ENCODE measurements at regions not wholly inside any gene's neighbourhood (a gene's known extent, or its start where the extent isn't known, plus 50 kb on each side); places are given as distances from the start of the nearest gene placed in this dataset.

DNA sequence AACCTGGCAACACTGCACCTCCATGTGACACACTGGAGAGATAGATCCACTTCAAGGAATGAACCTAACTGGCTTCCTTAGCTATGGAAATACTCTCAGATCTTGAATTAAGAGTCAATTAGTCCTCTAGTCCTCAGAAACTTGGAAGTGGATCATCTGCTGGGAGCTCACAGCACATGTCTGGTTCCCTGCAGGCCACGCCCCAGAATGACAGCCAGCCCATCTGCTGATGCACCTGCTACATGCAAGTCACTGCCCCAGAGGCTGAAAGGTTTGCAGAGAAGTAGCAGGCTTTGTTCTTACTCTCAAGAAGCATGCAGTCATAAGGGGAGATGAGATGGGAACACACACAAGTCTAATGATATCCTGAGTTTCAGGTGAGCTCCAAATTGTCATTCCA is 275.9 kb downstream of the SKAP2 start:
- H3K9ac ChIP-seq (ENCODE audit: low read depth, low read length) = no peak overlapping the region
- H2AFZ ChIP-seq (replicated peaks; ENCODE audit: low read length, poor library complexity) = no peak overlapping the region
- ATAC-seq (ENCODE audit: low read depth) (no peak), DNase-seq (no peak)
- no peaks in the 10 kb centered on the region for H3K79me1 ChIP-seq (ENCODE audit: low read depth in 1 of 2, low read length in 2 of 2)
- intact Hi-C loops (cut with micrococcal nuclease) (no loop called here), dilution Hi-C loops (cut with HindIII; ENCODE audit: low sequenced_read_pairs, unreplicated experiment) (no loop called here), in situ Hi-C loops (cut with MboI; ENCODE audit: low sequenced_read_pairs) (no loop called here)
- H4K91ac ChIP-seq (ENCODE audit: insufficient read depth, low read depth, low read length) = no peak overlapping the region
- H2BK20ac ChIP-seq (ENCODE audit: low read depth, low read length) = no peak overlapping the region
- H3K4me2 ChIP-seq (ENCODE audit: low read depth, low read length) = no peak overlapping the region
- H4K8ac ChIP-seq (ENCODE audit: low read depth in 2 of 2, low read length in 2 of 2) = no peak overlapping the region
- H3K23ac ChIP-seq (ENCODE audit: low read depth, low read length) = no peak overlapping the region
- H2BK5ac ChIP-seq (ENCODE audit: low read depth, low read length, poor library complexity, severe bottlenecking) = no peak overlapping the region
- H3K27me3 ChIP-seq (ENCODE audit: control insufficient read depth, insufficient read depth, low read length) = no peaks in the 10 kb centered on the region; the same call in 1 of the 2 replicates
- no peak overlapping the region for H3K4me3 ChIP-seq (ENCODE audit: insufficient read depth, low read depth, low read length)
- no peak overlapping the region for H2BK120ac ChIP-seq (ENCODE audit: low read depth, low read length)
- POLR2A ChIA-PET (ENCODE audit: unreplicated experiment) = no interaction called here
- H4K20me1 ChIP-seq (ENCODE audit: insufficient read depth, low read length) = no peaks in the 10 kb centered on the region
- no peaks in the 10 kb centered on the region for H3K9me1 ChIP-seq (ENCODE audit: insufficient read depth, low read length)
- H3K4ac ChIP-seq (ENCODE audit: low read depth, low read length) = no peak overlapping the region
- no peak overlapping the region for H2AK9ac ChIP-seq (replicated peaks; ENCODE audit: low read depth, low read length, poor library complexity)
- no CpG with 5 or more reads among the region's 1 CpG for WGBS, 2 experiments (ENCODE audit: extremely low coverage in 2 of 2, insufficient read length in 1 of 2)
- H3K18ac ChIP-seq (ENCODE audit: low read depth, low read length) = no peak overlapping the region
- H4K5ac ChIP-seq (ENCODE audit: low read depth, low read length) = no peak overlapping the region
- no peaks in the 10 kb centered on the region for H3K4me1 ChIP-seq (ENCODE audit: control insufficient read depth, insufficient read depth, low read length)
- H3K36me3 ChIP-seq (ENCODE audit: control insufficient read depth, insufficient read depth, low read length) = no peaks in the 10 kb centered on the region
- no TSS peak for BruUV-seq (replicated peaks)
- H3K27ac ChIP-seq (ENCODE audit: insufficient read depth, low read length) = no peak overlapping the region
- no peak overlapping the region for H3K14ac ChIP-seq (replicated peaks; ENCODE audit: low read depth, low read length)
- CTCF ChIA-PET = no interaction called here
- H3K9me3 ChIP-seq (ENCODE audit: control insufficient read depth, insufficient read depth, low read length) = no peaks in the 10 kb centered on the region
- no peak overlapping the region for H3K56ac ChIP-seq (ENCODE audit: extremely low read depth, insufficient read depth, low read length)
- H2AK5ac ChIP-seq (ENCODE audit: low read depth, low read length) = no peak overlapping the region
- TF ChIP-seq MAFK (IDR thresholded peaks at IDR 0.05; ENCODE audit: low read depth, low read length) = no peak
- TF ChIP-seq CTCF (conservative IDR thresholded peaks at IDR 0.05; ENCODE audit: low read depth, low read length) = no peak
- TF ChIP-seq ELK1 (IDR thresholded peaks at IDR 0.05; ENCODE audit: borderline replicate concordance, low read depth, low read length) = no peak
- no peak for TF ChIP-seq FOS (IDR thresholded peaks at IDR 0.05; ENCODE audit: low read depth, low read length)
- no peak for TF ChIP-seq RAD21 (IDR thresholded peaks at IDR 0.05; ENCODE audit: low read length)
- no peak for TF ChIP-seq POLR2A (IDR thresholded peaks at IDR 0.05; ENCODE audit: low read depth, low read length)
- TF ChIP-seq, protein P1, sequence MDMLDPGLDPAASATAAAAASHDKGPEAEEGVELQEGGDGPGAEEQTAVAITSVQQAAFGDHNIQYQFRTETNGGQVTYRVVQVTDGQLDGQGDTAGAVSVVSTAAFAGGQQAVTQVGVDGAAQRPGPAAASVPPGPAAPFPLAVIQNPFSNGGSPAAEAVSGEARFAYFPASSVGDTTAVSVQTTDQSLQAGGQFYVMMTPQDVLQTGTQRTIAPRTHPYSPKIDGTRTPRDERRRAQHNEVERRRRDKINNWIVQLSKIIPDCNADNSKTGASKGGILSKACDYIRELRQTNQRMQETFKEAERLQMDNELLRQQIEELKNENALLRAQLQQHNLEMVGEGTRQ (IDR thresholded peaks at IDR 0.05; ENCODE audit: low read depth, low read length) = no peak
- TF ChIP-seq CEBPB (IDR thresholded peaks at IDR 0.05; ENCODE audit: low read depth, low read length) = no peak
- no peak for TF ChIP-seq RCOR1 (IDR thresholded peaks at IDR 0.05; ENCODE audit: insufficient replicate concordance, low read length)
- TF ChIP-seq NFE2L2 (IDR thresholded peaks at IDR 0.05; ENCODE audit: low read depth, low read length) = no peak
- TF ChIP-seq SMC3 (IDR thresholded peaks at IDR 0.05; ENCODE audit: low read depth, low read length) = no peak
- TF ChIP-seq MXI1 (IDR thresholded peaks at IDR 0.05; ENCODE audit: borderline replicate concordance, low read depth, low read length) = no peak
- TF ChIP-seq BHLHE40 (IDR thresholded peaks at IDR 0.05; ENCODE audit: low read depth, low read length) = no peak
- TF ChIP-seq RFX5 (IDR thresholded peaks at IDR 0.05; ENCODE audit: low read depth, low read length) = no peak
- TF ChIP-seq CHD1 (IDR thresholded peaks at IDR 0.05; ENCODE audit: low read depth, low read length) = no peak
- no peak overlapping the region for H2BK15ac ChIP-seq (ENCODE audit: low read depth, low read length)
